GM18907 (cell line): ENCODE measurements at regions not wholly inside any gene's neighbourhood (a gene's known extent, or its start where the extent isn't known, plus 50 kb on each side); places are given as distances from the start of the nearest gene placed in this dataset.

Source experiments
- ATAC-seq: cut with Tn5 transposase; IDR thresholded peaks from one replicate; pipeline ENCODE4 v1.9.1; 2021; ENCODE audit warnings: mild to moderate bottlenecking, moderate library complexity; ENCODE audit not compliant: unreplicated experiment

- ATAC-seq: no peak
These were observed 221.9 kb downstream of the LRRN1 start for GRCh38 chr3:4021162-4021561.

- no peak for ATAC-seq
These were observed 229.9 kb downstream of the LRRN1 start for GRCh38 chr3:4029135-4029534.

GRCh38 chr3:4030624-4031023, 231.4 kb downstream of the LRRN1 start:
- ATAC-seq: no peak

- ATAC-seq: no peak
These were observed 234.1 kb downstream of the LRRN1 start for GRCh38 chr3:4033296-4033695.

GRCh38 chr3:4036046-4036445, 236.8 kb downstream of the LRRN1 start:
- ATAC-seq: no peak

- no peak for ATAC-seq
These were observed 239.1 kb downstream of the LRRN1 start for GRCh38 chr3:4038351-4038750.

GRCh38 chr3:4042070-4042469, 242.8 kb downstream of the LRRN1 start:
- ATAC-seq: no peak

- no peak for ATAC-seq
These were observed 243.6 kb downstream of the LRRN1 start for GRCh38 chr3:4042869-4043268.

- no peak for ATAC-seq
These were observed 244.8 kb downstream of the LRRN1 start for GRCh38 chr3:4043867-4044575.

- ATAC-seq: no peak
These were observed 245.4 kb downstream of the LRRN1 start for GRCh38 chr3:4044619-4045018.

- ATAC-seq: no peak
These were observed 246.5 kb downstream of the LRRN1 start for GRCh38 chr3:4045756-4046155.

- ATAC-seq: no peak
These were observed 248.1 kb downstream of the LRRN1 start for GRCh38 chr3:4047366-4047765.

GRCh38 chr3:4052706-4053105, 250.5 kb upstream of the SETMAR start:
- no peak for ATAC-seq

GRCh38 chr3:4053975-4054374, 249.2 kb upstream of the SETMAR start:
- no peak for ATAC-seq

GRCh38 chr3:4060064-4060463, 243.1 kb upstream of the SETMAR start:
- ATAC-seq: no peak

GRCh38 chr3:4060603-4061002, 242.6 kb upstream of the SETMAR start:
- ATAC-seq: no peak

GRCh38 chr3:4061195-4061594, 242.0 kb upstream of the SETMAR start:
- no peak for ATAC-seq

- ATAC-seq: no peak
These were observed 241.3 kb upstream of the SETMAR start for GRCh38 chr3:4061783-4062360.

- ATAC-seq: no peak
These were observed 240.5 kb upstream of the SETMAR start for GRCh38 chr3:4062621-4063020.

- no peak for ATAC-seq
These were observed 239.1 kb upstream of the SETMAR start for GRCh38 chr3:4063916-4064574.

- no peak for ATAC-seq
These were observed 238.1 kb upstream of the SETMAR start for GRCh38 chr3:4065085-4065484.

- ATAC-seq: no peak
These were observed 237.6 kb upstream of the SETMAR start for GRCh38 chr3:4065554-4065953.
